HG03575 (cell line): ENCODE measurements at regions not wholly inside any gene's neighbourhood (a gene's known extent, or its start where the extent isn't known, plus 50 kb on each side); places are given as distances from the start of the nearest gene placed in this dataset.
"Not testable (repeated sequence)": the region's sequence is repeated elsewhere in the genome, so short reads cannot be mapped to it uniquely, and the experiment has no call there.

Experiments used
- ATAC-seq: cut with Tn5 transposase; IDR thresholded peaks from one replicate; pipeline ENCODE4 v1.9.1; 2021; ENCODE audit not compliant: unreplicated experiment, insufficient number of reproducible peaks, low FRiP score; ENCODE audit errors: extremely low read depth

DNA sequence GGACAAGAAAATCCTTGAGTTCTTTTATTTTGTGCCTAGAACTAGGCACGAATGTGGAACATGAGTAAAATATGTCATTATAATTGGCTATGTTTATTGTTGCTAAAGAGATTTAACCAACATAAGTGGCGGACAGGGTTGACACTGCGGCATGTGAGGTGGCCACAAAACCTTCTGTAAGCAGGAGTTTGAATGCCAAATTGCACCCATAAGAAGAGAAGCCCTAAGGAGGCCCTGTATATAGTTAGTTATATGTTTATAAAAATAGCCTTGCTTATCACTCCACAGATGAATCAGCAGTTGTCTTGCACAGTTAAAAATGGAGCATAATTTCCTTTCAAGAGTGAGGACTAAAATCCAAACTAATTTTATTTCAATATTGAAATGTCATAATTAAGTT is 336.1 kb downstream of the GBA3 start:
- no peak for ATAC-seq

DNA sequence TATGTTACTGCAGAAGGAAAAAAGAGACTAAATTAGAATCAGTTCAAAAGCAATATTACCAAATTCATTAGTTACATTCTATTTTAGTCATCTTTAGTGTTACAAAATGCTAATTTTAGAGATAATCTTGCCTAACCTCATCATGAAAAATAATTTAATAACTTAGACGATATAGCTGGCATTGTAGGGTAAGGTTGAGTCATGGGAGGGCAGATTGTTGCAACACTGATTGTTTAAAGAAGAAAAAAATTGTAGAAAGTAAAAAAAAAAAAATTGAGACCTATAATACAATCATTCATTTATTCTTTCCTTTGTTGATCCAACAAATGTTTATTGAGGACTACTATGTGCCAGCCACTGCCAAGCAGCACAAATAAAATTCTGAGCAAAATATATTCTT is 330.9 kb downstream of the GBA3 start:
- ATAC-seq: no peak

- ATAC-seq: no peak
Observed at GRCh38 chr4:23023121-23023520, 330.4 kb downstream of the GBA3 start.

DNA sequence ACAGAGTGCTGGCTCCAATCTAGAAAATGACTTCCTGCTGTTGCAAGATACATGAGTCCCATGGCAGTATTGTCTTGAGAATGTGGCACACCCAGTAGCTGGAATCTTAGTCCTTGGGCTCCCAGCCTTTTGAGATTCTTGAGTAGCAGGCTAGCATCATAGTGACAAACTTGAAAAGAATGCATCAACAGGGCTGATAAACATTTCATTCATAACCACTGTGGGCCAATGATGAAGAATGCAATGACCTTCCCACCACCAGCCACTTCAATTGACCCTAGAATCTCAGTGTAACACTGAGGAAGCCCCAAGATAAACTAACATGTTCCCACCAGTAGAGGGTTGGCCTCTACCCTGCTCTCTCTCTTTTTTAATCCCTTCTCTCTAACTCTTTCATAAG is 329.3 kb downstream of the GBA3 start:
- no peak for ATAC-seq

- ATAC-seq: no peak
Observed at GRCh38 chr4:23021040-23021439, 328.3 kb downstream of the GBA3 start.

GRCh38 chr4:23020399-23020798 is 327.7 kb downstream of the GBA3 start:
- not testable (repeated sequence) for ATAC-seq

GRCh38 chr4:23016981-23017380 is 324.2 kb downstream of the GBA3 start:
- no peak for ATAC-seq

DNA sequence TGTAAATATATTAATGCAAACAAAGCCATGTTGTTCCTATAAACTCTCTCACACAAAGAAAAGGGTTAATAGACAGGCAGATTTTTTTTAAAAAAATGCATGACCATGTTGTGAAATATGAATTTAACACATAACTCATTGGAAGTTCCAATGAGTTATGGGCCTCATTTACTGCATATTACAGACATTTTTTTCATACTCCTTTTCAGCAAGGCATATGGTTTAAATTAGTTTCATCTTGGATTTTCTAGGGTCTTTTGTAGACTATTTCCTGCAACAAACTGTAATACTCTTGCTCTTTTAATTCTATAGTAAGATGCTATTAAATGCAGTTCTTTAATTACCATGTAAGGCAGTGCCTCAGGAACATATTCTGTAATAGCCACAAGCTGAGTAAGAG is 323.1 kb downstream of the GBA3 start:
- ATAC-seq: no peak

DNA sequence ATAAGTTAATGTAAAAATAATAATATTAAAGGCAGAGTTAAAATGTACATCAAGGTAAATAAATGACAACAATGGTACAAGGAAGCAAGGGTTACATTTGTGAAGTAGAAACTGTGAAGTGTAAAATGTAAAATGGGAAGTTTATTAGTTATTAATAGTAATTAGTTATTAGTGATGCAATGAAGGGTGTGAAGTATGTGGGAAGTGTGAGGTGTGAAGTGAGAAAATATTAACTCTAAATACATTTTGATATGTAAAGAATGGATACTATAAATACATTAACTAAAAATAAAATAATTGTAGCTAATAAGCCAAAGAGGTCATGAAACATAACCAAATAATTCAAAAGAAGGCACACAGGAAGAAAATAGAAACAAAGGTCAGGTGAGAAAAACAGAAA is 316.4 kb downstream of the GBA3 start:
- ATAC-seq: no peak

DNA sequence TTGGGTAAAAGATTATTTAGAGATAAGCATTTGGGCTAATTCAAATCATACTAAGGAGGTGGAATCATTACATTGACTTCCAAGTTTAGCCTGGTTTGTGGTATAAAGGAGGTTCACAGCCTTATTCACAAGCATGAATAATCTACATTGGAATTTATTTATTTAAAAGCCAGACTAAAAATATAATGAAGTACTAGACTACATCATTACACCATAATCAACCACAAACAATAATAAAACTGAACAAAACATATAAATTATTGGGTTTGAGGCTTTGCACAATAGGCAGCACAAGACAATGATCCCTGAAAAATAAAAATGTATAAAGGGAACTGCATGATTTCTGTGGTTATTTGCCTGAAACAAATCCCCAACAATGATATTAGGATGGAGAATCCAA is 314.0 kb downstream of the GBA3 start:
- ATAC-seq: no peak

DNA sequence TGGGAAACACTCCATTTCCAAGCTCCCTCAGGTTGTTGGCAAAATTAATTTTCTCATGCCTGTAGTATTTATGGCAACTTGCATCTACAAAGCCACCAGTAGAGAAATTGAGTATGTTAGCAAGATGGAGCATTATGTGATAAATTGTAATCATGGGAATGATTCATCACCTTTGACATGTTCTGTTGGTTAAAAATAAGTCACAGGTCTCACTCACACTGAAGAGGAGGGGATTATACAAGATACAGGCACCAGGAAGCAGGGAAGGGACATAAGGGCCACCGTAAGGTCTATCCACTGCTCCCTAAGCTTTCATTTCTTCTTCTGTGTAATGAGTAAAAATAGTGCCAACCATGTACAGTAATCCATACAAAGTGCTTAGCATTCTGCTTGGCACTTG is 313.0 kb downstream of the GBA3 start:
- no peak for ATAC-seq

DNA sequence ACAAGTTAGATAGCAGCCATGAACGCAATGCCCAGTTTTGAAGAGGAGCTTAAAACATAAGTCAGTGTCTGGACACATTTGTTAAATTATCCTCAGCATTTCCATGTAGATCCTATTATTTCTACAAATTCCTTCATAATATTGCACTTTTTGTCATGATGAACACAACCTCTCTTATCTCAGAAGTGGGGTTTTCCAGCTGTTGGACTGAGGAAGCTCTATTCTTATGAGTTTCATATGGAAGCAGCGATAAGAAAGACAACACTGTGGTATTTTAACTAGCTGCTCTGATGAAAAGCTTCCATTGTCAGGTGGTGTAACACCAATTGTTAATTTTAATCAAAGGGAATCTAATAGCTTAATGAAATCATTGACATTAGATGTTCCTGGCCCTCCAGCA is 308.7 kb downstream of the GBA3 start:
- no peak for ATAC-seq

GRCh38 chr4:22999419-22999818 is 306.7 kb downstream of the GBA3 start:
- ATAC-seq: no peak

- ATAC-seq: no peak
Observed at GRCh38 chr4:22997358-22998224, 304.9 kb downstream of the GBA3 start.

DNA sequence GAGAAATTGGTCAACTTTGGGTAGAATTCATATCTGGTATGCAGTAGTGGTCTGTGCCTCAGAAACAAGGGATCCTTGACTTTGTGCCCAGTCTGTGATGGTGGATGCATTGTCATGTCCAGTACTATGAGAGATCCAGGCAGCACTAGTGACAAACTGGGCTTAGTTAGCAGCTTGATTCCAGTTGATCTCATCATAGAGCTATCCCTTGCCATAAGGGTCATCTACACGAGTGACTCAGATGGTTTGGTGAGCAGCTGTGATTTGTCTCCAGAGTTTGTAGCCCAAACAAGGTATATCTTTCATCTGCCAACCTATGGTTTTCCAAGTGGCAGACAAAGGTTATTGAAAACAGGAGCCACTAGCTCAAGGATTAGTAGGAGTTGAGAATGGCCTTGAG is 298.8 kb downstream of the GBA3 start:
- no peak for ATAC-seq

DNA sequence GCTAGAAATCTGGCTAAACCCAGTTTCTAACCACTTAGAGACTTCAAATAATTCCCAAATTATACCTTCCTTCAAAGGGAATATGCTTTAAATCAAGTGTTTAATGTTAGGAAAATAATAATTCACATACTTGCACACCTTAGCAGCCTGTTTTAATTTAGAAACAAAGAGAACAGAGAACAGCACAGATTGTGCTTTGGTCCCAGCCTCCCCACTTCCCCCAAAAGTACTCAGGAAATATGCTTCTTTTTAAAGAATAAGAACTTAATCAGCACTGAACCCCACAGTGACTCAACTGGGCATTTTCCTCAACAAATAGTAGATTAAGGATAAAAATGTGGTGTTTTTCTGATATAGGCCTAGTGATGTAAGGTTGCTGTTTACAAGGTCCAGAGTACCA is 295.8 kb downstream of the GBA3 start:
- no peak for ATAC-seq

DNA sequence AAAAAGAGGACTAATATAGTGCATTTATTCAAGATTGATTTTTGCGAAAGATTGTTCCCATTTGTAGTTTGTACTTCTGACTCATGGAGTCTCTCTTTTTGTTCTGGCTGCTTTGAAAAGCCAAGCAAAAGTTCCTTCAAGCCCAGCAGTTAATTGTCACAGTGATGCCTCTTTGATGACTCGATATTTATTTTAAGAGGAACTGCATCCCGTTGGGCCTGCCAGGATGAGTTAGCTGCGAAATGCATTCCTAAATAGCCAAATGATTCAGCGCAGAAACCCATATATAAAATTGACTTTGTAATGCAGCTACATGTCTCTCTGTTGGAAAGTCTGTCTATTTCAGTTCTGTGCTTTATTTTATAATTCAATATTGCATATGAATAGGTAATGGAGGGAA is 295.1 kb downstream of the GBA3 start:
- no peak for ATAC-seq

- ATAC-seq: no peak
Observed at GRCh38 chr4:22986881-22987280, 294.1 kb downstream of the GBA3 start.

DNA sequence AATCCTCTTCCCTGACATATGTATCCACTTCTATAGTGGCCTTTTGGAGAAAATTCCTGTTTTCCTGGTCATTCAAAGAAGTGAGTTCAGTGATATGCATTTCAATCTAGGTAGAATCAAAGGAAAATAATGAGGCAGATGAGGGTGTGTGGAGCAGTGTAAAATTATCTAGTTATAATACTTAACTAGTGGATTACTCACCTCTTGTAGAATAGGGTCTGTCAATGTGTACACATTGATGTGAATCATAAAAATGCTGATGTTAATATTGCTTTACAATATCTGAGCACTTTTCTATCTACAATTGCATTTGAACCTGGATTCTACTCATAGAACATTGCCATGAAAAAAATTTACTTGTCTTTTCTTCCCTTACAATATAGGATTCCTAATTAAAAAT is 293.5 kb downstream of the GBA3 start:
- no peak for ATAC-seq

GRCh38 chr4:22984390-22984789 is 291.7 kb downstream of the GBA3 start:
- no peak for ATAC-seq

DNA sequence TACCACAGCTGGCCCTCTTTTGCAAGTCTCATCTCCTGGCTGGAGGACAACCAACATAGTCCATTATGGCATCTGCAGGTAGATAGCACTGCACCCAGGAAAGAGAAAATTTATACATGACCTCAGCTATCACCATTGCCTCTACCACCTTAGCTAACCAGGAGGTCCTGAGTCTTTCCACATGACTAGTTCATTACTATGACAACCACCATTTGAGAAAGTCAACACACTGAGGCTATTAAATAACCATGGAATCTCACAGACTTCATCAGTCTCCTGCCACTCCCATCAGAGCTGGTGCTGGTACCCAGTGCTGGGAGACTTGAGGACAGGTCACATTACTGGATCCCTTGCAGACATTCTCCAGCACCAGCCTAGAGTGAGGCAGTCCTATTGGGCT is 285.9 kb downstream of the GBA3 start:
- no peak for ATAC-seq
